Heart right ventricle (tissue), 16 donors: ENCODE measurements at regions not wholly inside any gene's neighbourhood (a gene's known extent, or its start where the extent isn't known, plus 50 kb on each side); places are given as distances from the start of the nearest gene placed in this dataset.

Experiments
- ATAC-seq, 8 donors: fragments of 200-7000 bp; cut with Tn5 transposase; one replicate each; pipeline ENCODE4 v1.9.1; 2020; ENCODE audit warnings: mild to moderate bottlenecking in 8 of 8, moderate library complexity in 8 of 8, moderate number of reproducible peaks in 1 of 8
- DNase-seq, 2 donors: peaks; one replicate each; pipeline ENCODE4 v3.0.0-alpha.2; 2020
- H3K27ac ChIP-seq, 10 donors: fragments of 200-600 bp; sonication (generic) in 2 of 10; one replicate each; pipeline versions ENCODE4 v1.5.0 to v1.8.0; 2020 to 2022; ENCODE audit warnings: mild to moderate bottlenecking in 3 of 10
- H3K27me3 ChIP-seq, 7 donors: fragments of 200-600 bp; one replicate each; pipeline ENCODE4 v1.8.0; 2021 to 2022; ENCODE audit warnings: mild to moderate bottlenecking in 2 of 7
- H3K36me3 ChIP-seq, 9 donors: fragments of 200-600 bp; sonication (generic) in 1 of 9; one replicate each; pipeline versions ENCODE4 v1.5.0 to v1.8.0; 2020 to 2022; ENCODE audit warnings: mild to moderate bottlenecking in 2 of 9
- H3K4me1 ChIP-seq, 9 donors: fragments of 200-600 bp; sonication (generic) in 1 of 9; one replicate each; pipeline versions ENCODE4 v1.5.0 to v1.8.0; 2020 to 2022; ENCODE audit warnings: mild to moderate bottlenecking in 4 of 9
- H3K4me3 ChIP-seq, 10 donors: fragments of 200-600 bp; sonication (generic) in 2 of 10; one replicate each; pipeline versions ENCODE4 v1.5.0 to v1.8.0; 2020 to 2022; ENCODE audit warnings: mild to moderate bottlenecking in 7 of 10, moderate library complexity in 2 of 10
- H3K9me3 ChIP-seq, 11 donors: fragments of 200-600 bp in 10 of 11; sonication (generic) in 2 of 11; one replicate each; pipeline versions ENCODE4 v1.5.0 to v1.8.0; 2013 to 2022; ENCODE audit warnings: mild to moderate bottlenecking in 2 of 11, control low read depth in 1 of 11, moderate library complexity in 1 of 11
- WGBS, 2 donors: extraction: QIAGEN DNeasy Blood & Tissue Kit; methylation state at CpG; one replicate each; pipeline ENCODE4 v1.1.7; 2013; ENCODE audit warnings: inconsistent platforms in 1 of 2; 5-methylcytosine and 5-hydroxymethylcytosine counted together
- intact Hi-C, 10 donors: fragments of 100-400 bp; cut with DNase I; formaldehyde crosslinking; loops; one replicate each; pipeline versions ENCODE4 v1.11.1 to v1.14.2; 2022
- TF ChIP-seq, protein P1 (sequence below), 9 donors: fragments of 200-600 bp; sonication (generic) in 2 of 9; IDR thresholded peaks; one replicate each; pipeline versions ENCODE4 v1.5.0 to v1.8.0; 2021 to 2022; ENCODE audit warnings: antibody characterized with exemption in 9 of 9, mild to moderate bottlenecking in 5 of 9, moderate library complexity in 1 of 9
- donor health status: Arrhythmogenic right ventricular cardiomyopathy.
- donor health status: ischemic (EF 13 %, LVEDD 7.1; RV severe dilation, severe dysfunction).
- donor health status: healthy with polysubstance abuse.
- donor health status: DM: no; HTN: yes; CAD: no.
- donor health status: DM: no; HTN: no; CAD: no.
- donor health status: ischemic (EF 25% LVEDD 6.9; RV normal size, moderate dysfunction).
- donor health status: ischemic (EF 25% LVEDD 5.7; RV mildly dilated, moderate dysfunction).
- donor health status: healthy.
- donor health status: DM: yes; HTN: yes; CAD: no.
- donor health status: Ischemic cardiomyopathy.
- donor health status: ischemic (EF 35%, LVEDD 5.7; RV mildly dilated, moderate dysfunction).
- donor health status: nonischemic (EF 11% LVEDD 7.7; RV severe dilation, severe dysfunction).
- donor health status: DM: yes; HTN: yes; CAD: no.
- donor health status: PGD.
- donor health status: ischemic (EF 29% LVEDD 5.4; RV normal size, mild dysfunction).
- donor health status: nonischemic (EF 23%, LVEDD 6.1; RV moderate dilation, normal function).

DNA sequence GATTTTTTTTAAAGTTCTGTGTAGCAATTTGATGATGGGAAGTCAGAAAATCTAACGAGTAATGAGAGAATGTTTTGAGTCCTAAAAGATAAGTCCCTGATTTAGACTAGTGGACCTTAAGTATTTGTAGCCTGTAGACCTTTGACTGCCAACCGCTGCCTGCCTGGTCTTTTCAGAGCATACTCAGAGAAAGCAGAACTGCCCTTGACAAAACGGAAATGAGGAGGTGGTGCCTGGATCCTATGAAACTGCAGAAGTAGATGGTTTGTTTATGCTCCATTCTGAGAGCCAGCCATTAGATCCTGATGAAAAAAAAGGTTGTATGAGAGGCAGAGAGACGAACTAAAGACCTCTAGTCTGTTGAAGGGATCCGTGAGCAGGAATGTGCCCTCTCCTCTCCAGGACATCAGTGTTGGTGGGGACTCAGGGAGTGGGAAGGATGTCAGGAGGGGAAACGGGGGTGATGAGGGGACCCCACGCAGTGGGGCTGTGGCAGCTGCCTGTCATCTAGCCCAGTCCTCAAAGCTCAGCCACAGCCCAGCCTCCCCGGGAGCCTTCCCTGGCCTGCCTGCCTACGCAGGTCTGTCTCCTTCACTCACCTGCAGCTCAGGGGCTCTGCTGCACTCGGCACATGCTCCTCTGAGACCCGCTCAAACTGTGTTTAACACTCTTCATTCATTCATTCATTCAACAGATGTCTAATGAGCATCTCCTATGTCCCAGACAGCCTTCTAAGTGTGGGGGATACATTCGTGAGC, 447.5 kb downstream of the AACS start:
- no peaks in the 10 kb centered on the region for H3K36me3 ChIP-seq
- TF ChIP-seq, protein P1, sequence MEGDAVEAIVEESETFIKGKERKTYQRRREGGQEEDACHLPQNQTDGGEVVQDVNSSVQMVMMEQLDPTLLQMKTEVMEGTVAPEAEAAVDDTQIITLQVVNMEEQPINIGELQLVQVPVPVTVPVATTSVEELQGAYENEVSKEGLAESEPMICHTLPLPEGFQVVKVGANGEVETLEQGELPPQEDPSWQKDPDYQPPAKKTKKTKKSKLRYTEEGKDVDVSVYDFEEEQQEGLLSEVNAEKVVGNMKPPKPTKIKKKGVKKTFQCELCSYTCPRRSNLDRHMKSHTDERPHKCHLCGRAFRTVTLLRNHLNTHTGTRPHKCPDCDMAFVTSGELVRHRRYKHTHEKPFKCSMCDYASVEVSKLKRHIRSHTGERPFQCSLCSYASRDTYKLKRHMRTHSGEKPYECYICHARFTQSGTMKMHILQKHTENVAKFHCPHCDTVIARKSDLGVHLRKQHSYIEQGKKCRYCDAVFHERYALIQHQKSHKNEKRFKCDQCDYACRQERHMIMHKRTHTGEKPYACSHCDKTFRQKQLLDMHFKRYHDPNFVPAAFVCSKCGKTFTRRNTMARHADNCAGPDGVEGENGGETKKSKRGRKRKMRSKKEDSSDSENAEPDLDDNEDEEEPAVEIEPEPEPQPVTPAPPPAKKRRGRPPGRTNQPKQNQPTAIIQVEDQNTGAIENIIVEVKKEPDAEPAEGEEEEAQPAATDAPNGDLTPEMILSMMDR (IDR thresholded peaks at IDR 0.05): no peak
- no peaks in the 10 kb centered on the region for H3K4me1 ChIP-seq
- H3K9me3 ChIP-seq: no peaks in the 10 kb centered on the region
- no peak overlapping the region for H3K4me3 ChIP-seq
- DNase-seq (no peak), ATAC-seq (no peak)
- 61 to 65% methylated on average over 10 to 12 of the region's 12 CpGs for WGBS, 2 donors
- intact Hi-C loops: no loop called here
- peaks cover 0 to 10% (median 0%) of the 10 kb centered on the region in 7 donors for H3K27me3 ChIP-seq
- H3K27ac ChIP-seq: no peak overlapping the region

DNA sequence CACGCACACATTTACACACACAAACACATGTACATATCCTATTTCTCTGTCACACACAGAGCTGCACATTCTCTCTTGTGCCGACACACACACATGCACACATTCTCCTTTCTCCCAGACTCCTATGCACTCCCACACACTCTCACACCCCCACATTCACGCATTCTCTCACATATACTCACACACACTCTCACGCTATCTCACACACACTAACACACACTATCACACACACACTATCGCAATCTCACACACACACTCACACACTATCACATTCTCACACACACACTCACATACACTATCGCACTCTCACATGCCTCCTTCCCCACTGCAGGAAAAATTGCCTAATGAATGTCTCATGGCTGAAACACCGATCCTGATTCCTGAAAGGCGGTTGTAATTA, 450.7 kb downstream of the AACS start:
- no peaks in the 10 kb centered on the region for H3K36me3 ChIP-seq
- H3K4me3 ChIP-seq: no peak overlapping the region
- ATAC-seq (no peak), DNase-seq (no peak)
- H3K9me3 ChIP-seq: no peaks in the 10 kb centered on the region
- H3K27ac ChIP-seq: no peak overlapping the region
- H3K27me3 ChIP-seq: peaks cover 0 to 10% (median 0%) of the 10 kb centered on the region in 7 donors
- H3K4me1 ChIP-seq: no peaks in the 10 kb centered on the region
- 89 to 93% methylated on average over 8 of the region's 8 CpGs for WGBS, 2 donors
- TF ChIP-seq, protein P1 (IDR thresholded peaks at IDR 0.05): no peak
- intact Hi-C loops: no loop called here

DNA sequence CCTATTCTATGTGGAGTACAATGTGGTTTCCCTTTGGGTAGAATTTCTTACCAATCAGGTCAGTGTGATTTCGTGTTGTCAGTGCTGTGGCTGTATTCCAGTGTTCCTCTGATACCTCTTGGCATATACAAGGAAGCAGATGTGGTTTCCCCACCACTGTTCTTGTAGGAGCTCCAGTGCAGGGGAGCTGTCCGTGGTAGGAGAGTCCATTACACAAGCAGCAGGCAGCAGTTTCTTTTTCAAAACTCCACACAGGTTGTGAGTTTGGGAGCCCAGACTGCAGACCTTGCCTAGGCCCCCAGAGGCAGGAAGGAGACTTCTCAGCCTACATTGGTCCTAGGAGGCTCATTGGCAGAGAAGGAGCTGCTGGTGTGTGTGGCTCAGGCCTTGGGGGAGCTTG, 452.8 kb downstream of the AACS start:
- Histone ChIP-seq H3K27me3 (peaks cover 0 to 11% (median 0%) of the 10 kb centered on the region in 7 donors), H3K4me1 (no peaks in the 10 kb centered on the region), H3K4me3 (no peak overlapping the region), H3K27ac (no peak overlapping the region), H3K9me3 (peaks cover 0 to 13% (median 5%) of the 10 kb centered on the region in 11 donors), H3K36me3 (no peaks in the 10 kb centered on the region)
- WGBS, 2 donors: 10 to 17% methylated on average over 2 of the region's 2 CpGs
- DNase-seq (no peak), ATAC-seq (no peak)
- intact Hi-C loops: no loop called here
- TF ChIP-seq, protein P1 (IDR thresholded peaks at IDR 0.05): no peak

DNA sequence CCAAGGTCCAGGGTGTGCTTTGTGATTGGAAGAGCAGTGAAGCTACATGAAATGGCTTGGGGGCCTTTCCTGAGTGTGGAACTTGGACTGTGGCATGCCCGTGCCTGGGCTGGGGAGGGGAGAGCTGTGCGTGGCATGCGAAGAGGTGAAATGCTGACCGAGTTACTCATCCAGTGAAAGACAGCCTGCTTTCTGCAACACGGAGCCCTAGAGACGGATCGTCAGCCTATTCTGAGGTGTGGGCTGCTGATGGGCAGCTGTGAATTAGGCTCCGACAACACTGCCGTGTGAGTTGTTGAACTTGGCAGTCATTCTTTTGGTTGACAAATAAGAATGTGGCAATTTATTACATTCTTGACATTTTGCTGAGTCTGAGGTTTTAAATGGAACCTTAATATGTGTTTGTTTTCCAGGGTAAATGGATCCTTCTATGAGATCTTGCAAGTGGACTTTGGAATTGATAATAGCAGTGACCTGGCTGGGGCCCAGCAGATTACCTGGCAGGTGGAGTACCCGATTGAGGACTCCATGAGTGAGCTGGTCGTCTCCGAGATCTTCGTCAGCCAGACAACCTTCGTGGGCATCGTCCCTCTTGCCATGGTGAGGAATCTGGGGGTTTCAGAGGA, 453.9 kb downstream of the AACS start:
- peaks cover 0 to 9% (median 0%) of the 10 kb centered on the region in 7 donors for H3K27me3 ChIP-seq
- no peak for ATAC-seq

More for the DNA sequence above, 453.9 kb downstream of the AACS start:
- H3K4me1 ChIP-seq: no peaks in the 10 kb centered on the region
- no peaks in the 10 kb centered on the region for H3K36me3 ChIP-seq
- TF ChIP-seq, protein P1 (IDR thresholded peaks at IDR 0.05): no peak
- 84 to 86% methylated on average over 15 of the region's 15 CpGs for WGBS, 2 donors
- peaks cover 0 to 22% (median 7%) of the 10 kb centered on the region in 11 donors for H3K9me3 ChIP-seq
- no peak for DNase-seq
- intact Hi-C loops: no loop called here
- H3K4me3 ChIP-seq: no peak overlapping the region
- no peak overlapping the region for H3K27ac ChIP-seq
